HG03565 (cell line): ENCODE measurements at regions not wholly inside any gene's neighbourhood (a gene's known extent, or its start where the extent isn't known, plus 50 kb on each side); places are given as distances from the start of the nearest gene placed in this dataset.
"Not testable (repeated sequence)": the region's sequence is repeated elsewhere in the genome, so short reads cannot be mapped to it uniquely, and the experiment has no call there.

Experiments used
- ATAC-seq: cut with Tn5 transposase; IDR thresholded peaks from one replicate; pipeline ENCODE4 v1.9.1; 2021; ENCODE audit warnings: mild to moderate bottlenecking, moderate library complexity; ENCODE audit not compliant: unreplicated experiment

DNA sequence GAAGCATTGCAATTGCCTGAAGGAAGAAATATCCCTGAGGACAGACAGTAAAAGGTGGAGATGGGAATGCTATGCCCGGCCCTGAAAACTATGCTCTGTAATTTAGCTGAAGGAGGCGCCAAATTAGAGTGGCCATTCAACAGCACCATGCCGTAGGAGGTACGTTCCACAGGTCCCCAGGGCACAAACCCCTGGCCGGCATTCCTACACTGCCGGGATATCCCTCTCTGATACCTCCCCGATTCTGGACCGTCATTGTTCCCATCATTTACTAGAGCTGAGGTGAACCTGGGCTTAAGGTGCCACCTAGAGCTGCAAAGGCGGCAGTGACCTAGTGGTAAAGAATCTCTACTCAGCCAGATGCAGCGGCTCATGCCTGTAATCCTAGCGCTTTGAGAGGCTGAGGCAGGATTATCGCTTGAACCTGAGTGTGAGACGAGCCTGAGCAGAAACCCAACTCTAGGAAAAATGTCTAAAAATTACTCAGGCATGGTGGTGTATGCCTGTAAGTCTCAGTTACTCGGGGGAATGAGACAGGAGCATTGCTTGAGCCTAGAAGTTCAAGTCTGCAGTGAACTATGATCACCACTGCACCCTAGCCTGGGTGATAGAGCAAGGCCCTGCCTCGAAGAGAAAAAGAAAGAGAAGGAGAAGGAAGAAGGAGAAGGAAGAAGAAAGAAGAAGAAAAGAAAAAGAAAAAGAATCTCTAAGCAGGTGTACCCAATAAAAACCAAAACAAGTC lies 53.0 kb upstream of the TNKS2 start:
- no peak for ATAC-seq

DNA sequence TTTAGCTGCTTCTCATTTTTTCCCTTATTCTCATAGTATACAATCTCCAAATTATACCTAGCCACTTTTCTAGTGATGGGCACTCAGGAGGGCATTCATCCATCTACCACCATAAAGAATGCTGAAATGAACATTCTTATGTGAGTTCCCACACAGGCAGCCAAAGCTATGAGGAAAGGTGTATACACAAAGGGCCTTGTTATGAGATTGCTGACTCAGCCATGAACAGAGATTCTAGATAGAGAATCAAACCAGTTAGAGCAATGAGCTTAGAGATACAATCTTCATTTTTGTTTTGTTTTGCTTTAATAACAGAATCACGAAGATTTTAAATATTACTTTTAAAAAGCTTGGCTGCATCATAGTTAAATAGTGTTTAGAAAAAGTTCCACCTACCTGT lies 54.8 kb upstream of the TNKS2 start:
- ATAC-seq, result no peak

DNA sequence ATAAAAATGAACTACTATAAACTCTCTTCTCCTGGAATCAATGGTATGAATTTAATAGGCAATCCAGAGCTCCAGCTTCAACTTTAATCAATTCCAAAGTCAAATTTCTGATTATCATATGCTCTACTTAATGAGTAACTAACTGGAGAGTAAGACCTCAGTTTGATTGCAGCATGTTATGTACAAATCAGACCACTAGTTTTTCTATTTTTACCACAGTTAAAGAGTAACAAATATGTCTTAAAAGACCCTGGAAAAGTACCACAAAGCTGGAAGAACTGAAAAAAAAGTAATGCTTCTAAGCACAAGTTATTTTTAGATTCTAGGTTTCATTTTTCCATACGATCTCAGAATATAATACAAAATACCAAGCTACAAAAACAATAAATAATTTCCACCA lies 56.0 kb upstream of the TNKS2 start:
- no peak for ATAC-seq

DNA sequence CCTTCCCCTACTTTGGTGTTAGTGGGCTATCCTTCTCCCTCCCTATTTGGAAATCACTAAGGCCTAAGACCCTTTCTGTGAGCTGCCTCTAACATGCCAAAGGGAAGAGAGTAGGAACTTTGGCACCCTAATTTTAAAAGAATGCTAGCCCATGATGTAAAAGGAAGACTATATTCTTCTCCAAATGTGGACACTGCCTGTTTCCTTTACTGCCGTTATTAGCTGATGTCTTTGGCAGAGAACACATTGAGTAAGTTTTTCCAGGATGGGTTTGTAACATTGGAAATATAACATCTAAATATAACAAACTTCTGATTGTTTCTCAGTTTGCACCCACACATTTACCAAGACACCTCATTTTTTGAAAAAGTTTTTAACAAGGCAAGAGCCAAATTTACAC lies 56.9 kb upstream of the TNKS2 start:
- ATAC-seq, result no peak

DNA sequence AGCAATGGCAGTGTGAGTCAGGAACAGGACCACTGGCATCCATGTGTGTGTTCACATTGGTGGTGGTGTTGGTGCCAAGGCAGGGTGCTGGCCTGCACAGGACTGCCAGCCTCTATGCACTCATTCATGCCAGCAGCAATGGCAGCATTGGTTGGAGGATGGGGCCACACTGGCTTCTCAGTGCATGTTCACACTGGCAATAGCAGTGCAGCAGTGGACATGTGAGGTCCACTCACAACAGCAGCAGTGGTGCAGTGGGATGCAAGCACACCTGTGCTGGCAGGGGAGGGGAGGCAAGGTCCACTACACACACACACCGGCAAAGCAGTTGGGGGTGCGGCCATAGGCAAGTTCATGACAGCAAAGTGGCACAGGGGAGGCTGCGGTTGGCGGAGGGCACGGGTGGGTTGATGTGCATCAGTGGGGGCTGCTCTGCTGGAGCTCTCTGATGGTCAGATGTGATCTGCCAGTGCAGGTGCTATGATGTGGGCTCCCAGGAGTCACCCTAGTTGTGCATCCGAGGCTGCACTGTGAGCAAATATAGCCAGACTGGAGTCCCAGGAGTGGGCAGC lies 57.8 kb upstream of the TNKS2 start:
- no peak for ATAC-seq

DNA sequence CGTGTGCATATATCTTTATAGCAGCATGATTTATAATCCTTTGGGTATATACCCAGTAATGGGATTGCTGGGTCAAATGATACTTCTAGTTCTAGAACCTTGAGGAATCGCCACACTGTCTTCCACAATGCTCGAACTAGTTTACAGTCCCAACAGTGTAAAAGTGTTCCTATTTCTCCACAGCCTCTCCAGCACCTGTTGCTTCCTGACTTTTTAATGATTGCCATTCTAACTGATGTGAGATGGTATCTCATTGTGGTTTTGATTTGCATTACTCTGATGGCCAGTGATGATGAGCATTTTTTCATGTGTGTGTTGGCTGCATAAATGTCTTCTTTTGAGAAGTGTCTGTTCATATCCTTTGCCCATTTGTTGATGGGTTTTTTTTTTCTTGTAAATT lies 66.0 kb upstream of the TNKS2 start:
- not testable (repeated sequence) for ATAC-seq

DNA sequence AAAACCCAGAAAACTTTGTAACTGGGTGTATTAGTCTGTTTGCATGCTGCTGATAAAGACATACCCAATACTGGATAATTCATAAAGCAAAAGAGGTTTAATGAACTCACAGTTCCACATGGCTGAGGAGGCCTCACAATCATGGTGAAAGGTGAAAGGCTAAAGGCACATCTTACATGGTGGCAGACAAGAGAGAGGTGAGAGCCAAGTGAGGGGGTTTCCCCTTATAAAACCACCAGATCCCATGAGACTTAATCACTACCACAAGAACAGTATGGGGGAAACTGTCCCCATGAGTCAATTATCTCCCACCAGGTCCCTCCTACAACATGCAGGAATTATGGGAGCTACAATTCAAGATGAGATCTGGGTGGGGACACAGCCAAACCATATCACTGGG lies 68.9 kb upstream of the TNKS2 start:
- not testable (repeated sequence) for ATAC-seq

DNA sequence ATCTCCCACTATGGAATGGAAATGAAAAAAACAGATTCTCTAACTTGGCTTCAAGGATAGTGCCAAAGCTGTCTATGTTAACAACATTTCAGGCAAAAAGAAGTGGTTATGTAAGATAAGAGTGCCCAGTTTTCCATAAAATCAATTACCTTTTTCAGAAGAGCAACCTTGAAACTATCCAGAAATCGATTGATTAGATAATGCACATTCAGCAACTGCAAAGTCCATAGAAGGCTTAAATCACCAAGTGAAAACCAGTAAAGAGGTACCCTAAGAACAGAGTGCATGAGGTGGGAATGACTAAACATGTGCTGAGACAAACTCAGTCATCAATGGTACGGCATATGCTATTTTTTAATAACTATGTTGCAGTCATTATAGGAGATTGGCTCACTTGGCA lies 71.9 kb upstream of the TNKS2 start:
- ATAC-seq, result no peak

DNA sequence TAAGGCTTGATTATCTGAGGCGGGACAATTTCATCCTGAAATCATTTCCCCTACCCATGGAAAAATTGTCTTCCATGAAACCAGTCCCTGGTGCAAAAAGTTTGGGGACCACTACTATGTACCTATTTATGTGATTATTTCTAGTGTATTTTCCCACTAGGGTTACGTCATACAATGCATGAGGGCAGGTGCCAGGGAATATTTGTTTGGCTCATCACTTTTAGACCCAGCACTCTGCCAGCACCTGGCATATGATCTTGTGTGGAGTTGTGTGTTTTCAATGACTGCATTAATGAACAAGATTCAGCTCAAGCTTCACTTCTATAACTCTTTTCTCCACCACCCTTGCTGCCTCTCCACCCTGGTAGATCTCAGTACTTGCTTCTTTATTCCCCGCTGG lies 73.3 kb upstream of the TNKS2 start:
- ATAC-seq, result no peak

DNA sequence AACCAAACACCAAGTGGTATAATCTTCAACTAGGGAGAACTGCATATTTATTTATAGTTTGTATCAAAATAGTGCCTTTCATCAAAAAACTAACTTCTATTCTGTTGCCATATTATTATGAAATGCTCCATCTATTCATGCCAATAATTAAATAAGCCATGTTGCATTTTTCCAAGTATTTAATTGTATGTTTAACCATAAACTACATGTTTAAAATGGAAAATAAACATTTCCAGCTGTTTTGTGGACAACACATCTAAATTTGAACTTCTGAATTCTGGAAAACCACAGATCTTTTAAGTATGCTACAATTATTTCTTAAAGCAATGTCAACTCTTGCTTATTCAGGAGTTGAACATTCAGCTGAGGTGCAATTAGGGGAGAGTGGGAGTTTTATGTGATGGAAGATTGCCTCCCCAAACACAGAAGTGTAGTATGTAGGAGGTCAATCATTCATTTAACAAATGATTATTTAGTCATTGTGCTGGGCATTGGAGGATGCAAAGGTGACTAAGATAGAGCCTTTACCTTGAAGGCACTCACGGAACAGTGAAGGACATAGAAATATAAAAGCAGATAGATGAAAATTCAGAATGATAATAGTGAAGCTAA lies 80.7 kb upstream of the PPP1R3C start:
- ATAC-seq, result no peak

DNA sequence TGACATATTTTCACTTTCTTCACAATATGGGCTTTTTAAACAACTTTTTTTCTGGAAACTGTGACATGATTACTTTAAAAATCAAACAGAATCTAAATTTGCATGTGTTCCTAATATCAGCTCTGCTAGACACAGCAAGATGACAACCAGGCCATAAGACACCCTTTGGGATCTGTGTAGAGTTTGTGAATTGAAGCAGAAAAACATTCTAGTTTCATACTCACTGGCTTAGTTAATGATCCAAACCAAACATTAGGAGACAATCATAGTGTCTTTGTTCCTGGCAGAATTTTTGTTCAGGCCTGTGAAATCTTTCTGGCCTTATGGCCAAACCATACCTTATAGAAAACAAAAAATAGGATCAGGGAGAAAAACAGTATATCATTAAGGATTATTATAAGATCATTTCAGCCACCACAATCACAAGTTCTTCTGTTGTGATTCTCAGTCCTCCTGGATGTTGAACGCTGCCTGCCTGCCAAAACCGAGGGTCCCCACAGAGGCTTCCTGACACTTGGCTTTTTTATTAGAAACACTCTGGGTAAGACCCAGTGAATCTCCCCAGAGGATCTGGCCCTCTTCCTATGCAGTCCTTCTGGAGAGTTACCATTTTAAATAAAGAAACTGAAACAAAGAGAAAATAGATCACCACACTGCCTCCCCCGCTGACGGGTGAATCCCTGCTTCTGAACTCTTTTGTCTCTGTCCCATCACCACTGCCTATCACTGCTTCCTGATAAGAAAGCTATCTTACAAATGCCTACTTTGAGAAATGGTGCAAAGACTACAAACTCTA lies 79.2 kb upstream of the PPP1R3C start:
- ATAC-seq, result peak; percentile 44

DNA sequence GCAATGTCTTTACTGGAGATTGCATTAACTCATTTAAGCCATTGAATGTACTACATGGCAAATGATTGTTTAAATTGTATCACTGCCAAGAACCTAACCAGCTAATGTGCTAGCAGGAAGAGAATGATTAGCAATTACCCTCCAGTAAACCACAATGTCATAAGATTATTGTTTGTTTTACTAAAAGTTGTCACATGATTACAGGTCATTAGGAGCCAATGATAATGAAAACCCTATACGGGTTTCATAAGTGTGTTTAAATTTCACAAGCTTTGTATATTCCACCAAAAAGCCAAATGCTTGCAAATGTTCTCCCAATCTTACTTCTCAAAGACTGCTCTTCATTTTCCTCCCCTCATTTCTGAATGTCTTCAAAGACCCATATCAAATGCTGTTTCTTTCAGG lies 76.5 kb upstream of the PPP1R3C start:
- ATAC-seq, result no peak

DNA sequence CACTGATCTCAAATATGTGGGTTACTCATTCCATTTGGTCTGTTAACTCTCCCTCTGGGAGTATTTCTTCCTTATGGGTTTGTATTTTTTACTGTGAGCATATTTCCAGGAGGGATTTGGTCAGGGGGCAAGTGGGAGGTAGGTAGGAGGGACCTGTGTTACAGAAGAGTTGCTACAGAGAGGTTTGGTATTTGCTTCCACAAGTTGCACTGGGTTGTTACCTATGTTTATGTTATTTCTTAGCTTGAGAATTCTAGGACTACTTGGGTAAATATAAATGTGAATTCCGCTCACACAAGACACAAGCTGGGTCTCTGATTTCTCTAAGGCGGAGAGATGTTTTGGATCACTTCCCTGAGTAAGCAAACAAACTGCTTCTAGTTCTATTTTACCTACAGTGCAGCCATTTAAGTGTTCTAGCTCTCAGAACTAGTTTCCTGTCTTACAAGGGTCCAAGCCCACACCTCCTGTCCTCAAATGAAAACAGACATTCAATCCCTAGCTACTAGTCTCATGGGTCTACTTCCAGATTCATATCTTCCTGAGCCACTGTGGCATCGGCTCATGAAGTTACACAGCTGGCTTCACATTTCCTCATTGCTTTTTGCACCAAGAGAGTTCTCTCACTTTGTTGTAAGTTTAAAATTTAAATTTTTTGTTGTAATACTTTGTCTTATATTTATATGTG lies 75.4 kb upstream of the PPP1R3C start:
- ATAC-seq, result no peak

DNA sequence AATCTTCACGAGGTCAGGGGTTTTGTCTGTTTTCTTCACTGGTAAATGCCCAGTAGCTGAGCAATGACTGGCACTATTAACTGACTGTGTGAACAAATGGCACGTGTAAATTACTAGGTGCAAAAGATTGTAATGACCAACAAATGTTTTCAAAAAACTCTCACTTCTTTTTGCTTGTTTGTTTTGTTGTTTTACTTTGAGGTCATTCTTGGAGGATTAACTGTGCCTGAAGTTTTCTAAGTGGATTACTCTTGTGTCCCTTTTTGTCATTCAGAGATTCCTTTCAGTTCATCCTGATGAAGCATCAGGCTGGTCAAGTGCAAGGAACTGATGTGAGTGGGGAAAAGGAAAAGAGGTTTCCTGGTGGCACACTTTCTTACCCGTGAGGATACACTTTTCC lies 74.4 kb upstream of the PPP1R3C start:
- no peak for ATAC-seq

DNA sequence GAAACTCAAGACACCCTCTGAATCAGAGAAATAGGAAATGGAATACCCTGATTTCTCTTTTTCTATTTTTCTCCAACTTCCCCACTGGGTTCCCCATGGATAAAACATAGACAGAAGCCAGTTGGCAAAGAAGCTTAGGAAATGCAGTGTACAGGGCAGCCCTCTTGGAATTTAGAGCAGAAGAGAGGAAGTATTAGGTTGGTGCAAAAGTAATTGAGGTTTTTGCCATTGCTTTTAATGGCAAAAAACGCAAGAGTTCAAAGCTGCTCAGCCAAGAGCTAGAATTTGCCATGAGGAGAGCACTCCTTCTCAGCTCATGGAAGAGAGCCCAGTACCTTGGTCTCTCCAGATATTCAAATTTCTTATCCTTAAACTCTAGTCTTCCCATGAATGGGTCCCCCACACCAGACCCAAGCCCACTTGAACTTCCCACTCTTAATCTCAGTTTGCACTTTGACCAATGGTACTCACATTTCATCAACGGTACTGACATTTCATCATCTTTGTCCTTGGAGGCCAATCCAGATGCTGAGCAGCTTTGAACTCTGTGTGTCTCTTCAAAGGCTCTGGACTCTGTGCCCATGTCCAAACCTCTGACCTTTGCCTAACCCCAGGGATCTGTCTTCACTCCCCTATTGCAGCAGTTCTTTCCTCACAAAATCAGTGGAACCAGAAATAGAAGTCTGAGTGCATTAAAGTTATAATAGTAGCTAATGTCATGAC lies 73.2 kb upstream of the PPP1R3C start:
- ATAC-seq, result no peak

DNA sequence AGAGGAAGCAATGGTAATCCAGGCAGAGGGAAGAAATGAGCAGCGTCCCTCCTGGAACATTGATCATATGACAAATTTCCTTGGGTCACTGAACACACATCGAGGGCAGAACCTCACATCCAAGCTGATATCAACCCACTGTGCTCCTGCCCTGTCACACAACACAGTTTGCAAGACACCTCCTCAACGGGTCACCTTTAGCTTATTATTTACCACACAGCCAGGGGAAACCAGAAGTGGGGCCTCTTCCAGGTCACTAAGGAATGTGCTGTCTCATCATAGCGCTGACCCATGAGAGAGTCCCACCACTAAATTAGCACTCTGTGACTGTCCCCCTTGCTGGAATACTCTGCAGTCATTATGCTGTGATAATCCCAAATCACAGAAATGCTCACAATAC lies 69.7 kb upstream of the PPP1R3C start:
- no peak for ATAC-seq

DNA sequence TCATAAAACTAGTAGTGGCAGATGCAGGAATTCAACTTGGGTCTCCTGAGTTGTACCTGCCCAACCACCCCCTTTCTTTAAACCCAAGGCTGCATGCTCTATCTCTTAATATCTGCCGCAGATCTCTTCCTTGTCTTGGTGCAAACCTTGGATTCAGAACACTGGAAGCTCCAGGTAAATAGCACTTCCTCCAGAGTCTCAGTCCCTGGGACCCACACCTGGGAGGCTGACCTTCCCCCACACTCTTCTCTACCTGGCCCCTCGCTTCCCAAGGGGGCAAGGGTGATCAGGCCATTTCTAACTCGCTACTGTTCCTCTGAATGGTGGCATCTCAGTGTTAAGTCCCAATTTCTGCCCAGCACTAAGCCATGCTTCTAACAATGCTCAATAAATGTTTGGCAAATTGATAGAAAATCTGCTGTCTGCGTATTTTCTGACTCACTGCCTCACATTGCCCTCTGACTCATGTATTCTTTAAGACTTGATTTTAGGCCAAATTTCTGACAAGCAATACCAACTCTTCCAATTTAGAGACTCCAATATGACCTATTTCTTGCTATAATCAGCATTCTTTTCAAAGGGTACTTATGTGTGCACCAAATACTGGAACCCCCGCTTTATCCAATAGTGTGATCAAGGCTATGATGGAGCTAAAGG lies 68.0 kb upstream of the PPP1R3C start:
- no peak for ATAC-seq

DNA sequence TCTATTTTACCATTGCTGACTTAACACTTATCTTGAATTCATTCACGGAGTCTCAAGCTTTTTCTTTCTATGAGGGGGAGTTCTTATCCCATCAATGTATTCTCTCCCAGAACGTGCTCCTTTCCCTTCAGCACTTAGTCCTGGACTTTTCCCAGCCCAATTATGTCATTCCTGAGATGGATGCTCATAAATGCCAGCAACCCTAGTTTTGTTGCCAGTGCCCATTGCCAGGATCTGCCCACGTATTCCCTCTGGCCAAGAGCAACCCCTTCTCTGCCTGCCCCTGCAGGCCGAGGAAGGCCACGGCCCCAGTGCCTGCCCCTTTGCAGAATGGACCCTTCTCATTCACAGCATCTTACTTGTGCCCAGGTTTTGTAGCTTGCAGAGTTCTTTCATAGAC lies 67.4 kb upstream of the PPP1R3C start:
- no peak for ATAC-seq

DNA sequence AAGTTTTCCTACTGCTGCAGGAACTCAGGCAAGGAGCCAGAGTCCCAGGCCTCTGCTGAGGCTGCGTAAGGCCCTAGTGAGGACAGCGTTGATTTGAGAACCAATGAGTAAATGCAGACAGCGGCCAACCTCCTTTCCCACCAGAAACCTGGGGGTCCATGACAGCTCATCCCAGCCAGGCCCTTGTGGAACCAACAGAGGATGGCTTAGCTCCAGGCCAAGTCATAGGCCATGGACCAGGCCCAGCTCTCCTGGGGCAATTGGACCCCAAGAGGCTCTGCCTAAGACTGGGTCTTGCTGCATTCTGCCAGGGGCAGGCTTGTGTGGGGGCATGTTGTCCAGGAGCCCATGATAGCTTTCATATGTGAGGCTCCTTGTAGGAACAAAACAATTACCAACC lies 65.4 kb upstream of the PPP1R3C start:
- no peak for ATAC-seq

DNA sequence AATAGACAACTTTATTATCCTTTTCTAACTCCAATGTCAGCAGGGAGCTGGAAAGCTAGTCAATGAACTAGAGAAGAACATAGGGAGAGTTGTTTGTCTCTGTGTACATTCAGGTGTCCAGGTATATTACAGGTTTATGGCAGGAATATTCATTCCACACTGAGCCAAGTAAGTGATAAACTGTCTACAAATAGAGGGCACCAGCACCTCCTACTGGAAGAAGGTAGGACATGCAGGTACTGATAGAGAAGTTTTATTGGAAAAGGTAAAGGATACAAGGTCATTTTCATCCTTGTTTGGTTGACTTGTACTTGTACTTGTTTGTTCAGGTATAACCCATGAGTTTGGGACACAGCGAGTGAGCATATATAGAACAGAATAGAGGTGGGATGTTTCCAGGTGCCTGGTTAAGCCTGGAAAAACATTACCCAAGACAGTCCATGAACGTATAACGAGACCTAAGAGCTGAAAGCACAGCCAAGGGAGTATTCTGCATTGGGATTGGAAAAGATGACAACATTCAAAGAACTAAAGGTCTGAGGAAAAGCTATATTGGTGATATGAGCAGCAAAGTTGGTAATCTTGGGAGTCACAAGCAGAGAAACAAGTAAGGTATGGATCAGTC lies 61.4 kb upstream of the PPP1R3C start:
- ATAC-seq, result no peak
